Hippocampal formation (tissue), 2 donors: ENCODE measurements at regions not wholly inside any gene's neighbourhood (a gene's known extent, or its start where the extent isn't known, plus 50 kb on each side); places are given as distances from the start of the nearest gene placed in this dataset.
"Not testable (repeated sequence)": the region's sequence is repeated elsewhere in the genome, so short reads cannot be mapped to it uniquely, and the experiment has no call there.

Source experiments
- DNase-seq, 2 donors: peaks; one replicate each; lab custom pipeline; 2025; lab: John Stamatoyannopoulos, UW

GRCh38 chr5:152051499-152052454 lies 127.1 kb upstream of the GLRA1 start:
- DNase-seq: no peak

- DNase-seq: no peak
Observed at GRCh38 chr5:152046361-152046760, 121.7 kb upstream of the GLRA1 start.

GRCh38 chr5:152038856-152039255 lies 114.2 kb upstream of the GLRA1 start:
- not testable (repeated sequence) for DNase-seq

GRCh38 chr5:152026328-152027024 lies 101.8 kb upstream of the GLRA1 start:
- not testable (repeated sequence) for DNase-seq

- no peak for DNase-seq
Observed at GRCh38 chr5:152016421-152016820, 91.8 kb upstream of the GLRA1 start.

GRCh38 chr5:152007653-152008335 lies 83.1 kb upstream of the GLRA1 start:
- DNase-seq: no peak

GRCh38 chr5:152004095-152004494 lies 79.4 kb upstream of the GLRA1 start:
- no peak for DNase-seq
